C4-2B (cell line): ENCODE measurements at regions not wholly inside any gene's neighbourhood (a gene's known extent, or its start where the extent isn't known, plus 50 kb on each side); places are given as distances from the start of the nearest gene placed in this dataset.

Experiments used
- H3K27ac ChIP-seq: fragments of 450-650 bp; 2 replicates; pipeline ENCODE4 v1.5.1; 2017
- CTCF ChIP-seq: fragments of 450-650 bp; conservative IDR thresholded peaks from 2 replicates; pipeline ENCODE4 v1.5.1; 2017; ENCODE audit warnings: mild to moderate bottlenecking
- ZFX ChIP-seq: fragments of 450-650 bp; IDR thresholded peaks from 2 replicates; pipeline ENCODE4 v1.6.1; 2017

GRCh38 chr4:23455456-23456158 lies 434.2 kb downstream of the PPARGC1A start:
- no peak for TF ChIP-seq ZFX
- peak; percentile 39 for TF ChIP-seq CTCF
- no peak overlapping the region for H3K27ac ChIP-seq

GRCh38 chr4:23441530-23442069 lies 448.2 kb downstream of the PPARGC1A start:
- no peak overlapping the region for H3K27ac ChIP-seq
- no peak for TF ChIP-seq ZFX
- no peak for TF ChIP-seq CTCF

- TF ChIP-seq CTCF (no peak), ZFX (no peak)
- no peak overlapping the region for H3K27ac ChIP-seq
Measured at GRCh38 chr4:23438764-23439163, 451.1 kb downstream of the PPARGC1A start.

- H3K27ac ChIP-seq = no peak overlapping the region
- no peak for TF ChIP-seq ZFX
- TF ChIP-seq CTCF = no peak
Measured at GRCh38 chr4:23429497-23429896, 460.4 kb downstream of the PPARGC1A start.

GRCh38 chr4:23425570-23425969 lies 464.3 kb downstream of the PPARGC1A start:
- H3K27ac ChIP-seq = no peak overlapping the region
- TF ChIP-seq CTCF (no peak), ZFX (no peak)

- no peak for TF ChIP-seq ZFX
- no peak for TF ChIP-seq CTCF
- no peak overlapping the region for H3K27ac ChIP-seq
Measured at GRCh38 chr4:23423540-23423939, 466.3 kb downstream of the PPARGC1A start.

- TF ChIP-seq ZFX (no peak), CTCF (no peak)
- H3K27ac ChIP-seq = no peak overlapping the region
Measured at GRCh38 chr4:23422878-23423277, 467.0 kb downstream of the PPARGC1A start.
